Psoas muscle (tissue), 7 donors: ENCODE measurements at regions not wholly inside any gene's neighbourhood (a gene's known extent, or its start where the extent isn't known, plus 50 kb on each side); places are given as distances from the start of the nearest gene placed in this dataset.

ENCODE experiments used
- ATAC-seq, 4 donors: fragments of 200-7000 bp; cut with Tn5 transposase; one replicate each; pipeline ENCODE4 v1.9.1; 2020; ENCODE audit warnings: moderate library complexity in 3 of 4, mild to moderate bottlenecking in 2 of 4
- DNase-seq, 2 donors: peaks; one replicate each; pipeline ENCODE4 v3.0.0-alpha.2; 2020
- H3K27ac ChIP-seq: fragments of 200-600 bp; one replicate; pipeline ENCODE4 v1.8.0; 2022
- H3K27me3 ChIP-seq, 3 donors: fragments of 200-600 bp in 1 of 3; one replicate each; pipeline versions ENCODE4 v1.6.1 to v1.8.0; 2013 to 2022; ENCODE audit warnings: low read length in 2 of 3, mild to moderate bottlenecking in 2 of 3, moderate library complexity in 1 of 3; ENCODE audit not compliant: insufficient read depth in 3 of 3
- H3K36me3 ChIP-seq, 2 donors: fragments of 200-600 bp in 1 of 2; one replicate each; pipeline versions ENCODE4 v1.6.1 to v1.8.0; 2013 to 2022; ENCODE audit warnings: low read depth in 1 of 2, mild to moderate bottlenecking in 1 of 2, moderate library complexity in 1 of 2; ENCODE audit not compliant: insufficient read depth in 1 of 2
- H3K4me1 ChIP-seq: fragments of 200-600 bp; one replicate; pipeline ENCODE4 v1.8.0; 2022
- H3K4me3 ChIP-seq: fragments of 200-600 bp; one replicate; pipeline ENCODE4 v1.8.0; 2022; ENCODE audit warnings: mild to moderate bottlenecking
- H3K9me3 ChIP-seq: fragments of 200-600 bp; one replicate; pipeline ENCODE4 v1.8.0; 2022
- CTCF ChIP-seq: fragments of 200-600 bp; IDR thresholded peaks from one replicate; pipeline ENCODE4 v1.8.0; 2022; ENCODE audit warnings: antibody characterized with exemption
- WGBS, 3 donors: extraction: QIAGEN DNeasy Blood & Tissue Kit; methylation state at CpG; one replicate each; pipeline versions ENCODE4 v1.1.6 to v1.1.7; 2013; 5-methylcytosine and 5-hydroxymethylcytosine counted together
- intact Hi-C, 2 donors: fragments of 100-400 bp; cut with DNase I; formaldehyde crosslinking; loops; one replicate each; pipeline versions ENCODE4 v1.11.0 to v1.14.2; 2022
- donor health status: healthy with polysubstance abuse.
- donor health status: DM: no; HTN: no; CAD: no; lungs with moderate emphysema.
- donor health status: Bipolar disorder and iron deficiency.
- donor health status: healthy.
- donor health status: DM: yes; HTN: yes; CAD: no.
- donor health status: DM: no; HTN: no; CAD: no.
- donor health status: DM: yes; HTN: yes; CAD: no.

DNA sequence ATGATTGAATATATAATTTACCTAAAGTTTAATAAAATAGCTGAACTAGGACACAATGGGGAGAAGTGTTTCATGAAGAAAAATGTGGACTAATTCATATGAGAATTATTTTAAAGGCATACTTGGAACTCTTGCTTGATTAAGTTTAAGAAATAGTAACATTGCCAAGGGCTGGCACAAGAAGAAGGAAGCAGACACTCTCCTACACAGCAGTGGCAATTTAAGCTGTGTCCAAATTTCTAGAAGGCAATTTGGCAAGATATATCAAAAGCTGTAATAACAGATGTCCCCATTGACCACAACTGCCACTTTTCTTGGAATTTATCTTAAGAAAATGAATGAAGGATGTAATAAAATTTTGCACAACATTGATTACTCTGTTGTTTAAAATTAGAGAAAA, 209.5 kb upstream of the S100G start:
- DNase-seq, result no peak
- no peak for TF ChIP-seq CTCF
- Histone ChIP-seq H3K4me3 (no peak overlapping the region), H3K9me3 (no peaks in the 10 kb centered on the region), H3K4me1 (no peaks in the 10 kb centered on the region), H3K36me3 (no peaks in the 10 kb centered on the region), H3K27ac (no peak overlapping the region), H3K27me3 (no peaks in the 10 kb centered on the region)
- intact Hi-C loops, result loop anchor here in 1 of 2 donors (10.0 kb wide), 1 partner anchor 676 kb away; no protein-coding TSS in a partner anchor
- no peak for ATAC-seq

- Histone ChIP-seq H3K36me3 (no peaks in the 10 kb centered on the region), H3K4me1 (no peaks in the 10 kb centered on the region), H3K9me3 (no peaks in the 10 kb centered on the region), H3K27ac (peak overlapping the region; percentile 64), H3K27me3 (no peaks in the 10 kb centered on the region), H3K4me3 (no peak overlapping the region)
- TF ChIP-seq CTCF, result no peak
- peak; percentile 83 to 91 (median 84) for ATAC-seq
- intact Hi-C loops, result loop anchor here in 1 of 2 donors (10.0 kb wide), 1 partner anchor 680 kb away; no protein-coding TSS in a partner anchor
- DNase-seq, result peak; percentile 20 to 74
- WGBS, 3 donors, result 19 to 58% (median 41%) methylated on average over 6 to 7 of the region's 7 CpGs
These were observed 205.6 kb upstream of the S100G start for GRCh38 chrX:16444353-16444752.

DNA sequence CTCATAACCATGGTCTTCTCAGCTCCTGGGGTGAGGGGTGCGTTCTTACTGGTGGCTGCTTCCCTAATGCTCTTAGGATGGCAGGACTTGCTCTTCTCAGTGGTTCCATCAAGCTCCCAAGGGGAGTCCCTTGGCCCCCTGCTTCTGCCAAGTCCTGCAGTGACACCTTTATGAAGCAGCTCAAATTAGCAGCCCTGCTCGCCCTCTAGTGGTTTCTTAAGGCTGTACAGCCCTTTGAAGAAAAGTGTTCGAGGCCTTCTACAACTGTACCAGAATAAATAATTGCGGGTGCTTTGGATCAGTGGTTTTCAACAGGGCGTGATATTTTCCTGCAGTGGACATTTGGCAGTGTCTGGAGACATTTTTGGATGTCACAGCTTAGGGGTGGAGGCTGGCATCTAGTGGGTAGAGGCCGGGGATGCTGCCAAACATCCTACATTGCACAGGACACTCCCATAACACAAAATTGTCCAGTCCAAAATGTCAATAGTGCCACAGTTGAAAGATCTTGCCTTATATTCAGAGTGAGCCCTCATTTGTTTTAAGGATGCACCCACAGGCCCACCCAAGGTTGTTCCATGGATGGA, 204.7 kb upstream of the S100G start:
- 48 to 52% (median 49%) methylated on average over 5 to 6 of the region's 6 CpGs for WGBS, 3 donors
- peak; percentile 55 for TF ChIP-seq CTCF
- ATAC-seq (peak; percentile 47 to 74 (median 66)), DNase-seq (no peak)
- Histone ChIP-seq H3K9me3 (no peaks in the 10 kb centered on the region), H3K4me1 (no peaks in the 10 kb centered on the region), H3K4me3 (no peak overlapping the region), H3K36me3 (no peaks in the 10 kb centered on the region), H3K27me3 (no peaks in the 10 kb centered on the region), H3K27ac (no peak overlapping the region)
- intact Hi-C loops, result loop anchor here in 1 of 2 donors (10.0 kb wide), 1 partner anchor 680 kb away; no protein-coding TSS in a partner anchor

DNA sequence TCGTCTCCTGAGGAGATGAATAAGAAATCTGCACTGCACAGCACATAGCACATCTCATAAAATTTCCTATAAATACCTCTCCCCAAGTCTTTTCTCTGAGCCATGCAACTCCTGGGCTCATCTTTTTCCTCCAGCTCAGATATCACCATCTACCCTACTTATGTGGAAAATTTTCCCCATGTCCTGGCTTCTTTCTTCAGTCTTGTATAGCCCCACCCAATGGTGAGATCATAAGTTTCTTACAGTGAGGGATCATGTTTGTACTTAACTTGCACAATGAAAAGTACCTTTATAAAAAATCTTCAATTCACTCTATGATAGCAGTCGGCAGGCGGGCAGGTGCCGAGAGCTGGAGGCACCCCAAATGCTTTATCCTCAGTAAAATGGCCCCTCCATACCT, 198.6 kb upstream of the S100G start:
- Histone ChIP-seq H3K4me3 (no peak overlapping the region), H3K27ac (no peak overlapping the region), H3K4me1 (no peaks in the 10 kb centered on the region), H3K36me3 (no peaks in the 10 kb centered on the region), H3K27me3 (no peaks in the 10 kb centered on the region), H3K9me3 (no peaks in the 10 kb centered on the region)
- ATAC-seq (no peak), DNase-seq (no peak)
- intact Hi-C loops, result no loop called here
- 77 to 92% (median 89%) methylated on average over 4 of the region's 4 CpGs for WGBS, 3 donors
- no peak for TF ChIP-seq CTCF

GRCh38 chrX:16454926-16455325, 195.0 kb upstream of the S100G start:
- Histone ChIP-seq H3K4me1 (no peaks in the 10 kb centered on the region), H3K36me3 (no peaks in the 10 kb centered on the region), H3K4me3 (no peak overlapping the region), H3K27me3 (no peaks in the 10 kb centered on the region), H3K27ac (no peak overlapping the region), H3K9me3 (no peaks in the 10 kb centered on the region)
- intact Hi-C loops, result no loop called here
- DNase-seq (no peak), ATAC-seq (no peak)
- TF ChIP-seq CTCF, result no peak
- WGBS, 3 donors, result 40 to 100% (median 69%) methylated on average over 1 of the region's 1 CpG
